A673 (cell line): ENCODE measurements at regions not wholly inside any gene's neighbourhood (a gene's known extent, or its start where the extent isn't known, plus 50 kb on each side); places are given as distances from the start of the nearest gene placed in this dataset.

Experiments used
- BruUV-seq: library from RNA; stranded (reverse); fragments of 400-500 nt; replicated peaks from 2 replicates; lab custom pipeline; 2021; lab: Mats Ljungman, UMichigan
- CTCF ChIA-PET: fragments of 300-600 bp; sonication (Branson Sonifier 250); formaldehyde crosslinking; loops from one replicate; lab custom pipeline; 2022; ENCODE audit warnings: antibody characterized with exemption; lab: Charles Lee
- POLR2A ChIA-PET: fragments of 300-600 bp; sonication (Branson Sonifier 250); formaldehyde crosslinking; loops from one replicate; lab custom pipeline; 2022; ENCODE audit warnings: antibody characterized with exemption; ENCODE audit not compliant: low non-redundant PET; lab: Charles Lee
- DNase-seq: peaks from one replicate; pipeline ENCODE4 v3.0.0-alpha.2; 2015; ENCODE audit warnings: low spot score
- H3K27ac ChIP-seq: fragments of 200-600 bp; sonication (generic); 2 replicates; pipeline ENCODE4 v1.5.1; 2016; ENCODE audit warnings: mixed run types, low read depth, mild to moderate bottlenecking, mixed read lengths, antibody characterized with exemption, low read length; ENCODE audit not compliant: poor library complexity, severe bottlenecking
- H3K27me3 ChIP-seq: fragments of 200-600 bp; sonication (generic); replicated peaks from 2 replicates; pipeline ENCODE4 v1.6.1; 2017; ENCODE audit warnings: mixed run types, low read depth, mild to moderate bottlenecking, mixed read lengths, antibody characterized with exemption, low read length; ENCODE audit not compliant: insufficient read depth, poor library complexity
- H3K36me3 ChIP-seq: fragments of 200-600 bp; sonication (generic); 2 replicates; pipeline ENCODE4 v1.6.1; 2016; ENCODE audit warnings: mixed run types, mild to moderate bottlenecking, mixed read lengths, antibody characterized with exemption, low read length; ENCODE audit not compliant: insufficient read depth, poor library complexity, severe bottlenecking
- H3K4me1 ChIP-seq: fragments of 200-600 bp; sonication (generic); 2 replicates; pipeline ENCODE4 v1.6.1; 2017; ENCODE audit warnings: mixed run types, mild to moderate bottlenecking, mixed read lengths, antibody characterized with exemption, low read length; ENCODE audit not compliant: insufficient read depth, poor library complexity, severe bottlenecking
- H3K4me3 ChIP-seq: fragments of 200-600 bp; sonication (generic); 2 replicates; pipeline ENCODE4 v1.5.1; 2016; ENCODE audit warnings: low read depth, mixed run types, mild to moderate bottlenecking, mixed read lengths, low read length; ENCODE audit not compliant: poor library complexity, severe bottlenecking
- H3K9me3 ChIP-seq: fragments of 200-600 bp; sonication (generic); 2 replicates; pipeline ENCODE4 v1.6.1; 2016; ENCODE audit warnings: mixed run types, low read depth, mild to moderate bottlenecking, mixed read lengths, antibody characterized with exemption, low read length; ENCODE audit not compliant: poor library complexity, severe bottlenecking
- CTCF ChIP-seq: fragments of 300-800, 200-600 bp; sonication (generic); conservative IDR thresholded peaks from 2 replicates; pipeline ENCODE4 v1.5.1; 2017; ENCODE audit warnings: low read depth, mild to moderate bottlenecking, antibody characterized with exemption, low read length, moderate library complexity, mixed read lengths
- EZH2 ChIP-seq: fragments of 200-600 bp; sonication (generic); IDR thresholded peaks from 2 replicates; pipeline ENCODE4 v1.6.1; 2017; ENCODE audit warnings: borderline replicate concordance, low read depth, mild to moderate bottlenecking, mixed read lengths, antibody characterized with exemption, low read length; ENCODE audit not compliant: poor library complexity, severe bottlenecking
- intact Hi-C: fragments of 100-400 bp; cut with micrococcal nuclease; formaldehyde crosslinking; loops from one replicate; pipeline ENCODE4 v1.10.0; 2022; ENCODE audit not compliant: unreplicated experiment

GRCh38 chr1:191671236-191671635, 487.0 kb upstream of the RGS18 start:
- DNase-seq = no peak
- Histone ChIP-seq H3K36me3 (no peaks in the 10 kb centered on the region), H3K4me1 (no peaks in the 10 kb centered on the region), H3K27ac (no peak overlapping the region), H3K9me3 (no peaks in the 10 kb centered on the region), H3K4me3 (no peak overlapping the region), H3K27me3 (no peaks in the 10 kb centered on the region)
- TF ChIP-seq CTCF = no peak
- TF ChIP-seq EZH2 = no peak
- POLR2A ChIA-PET = no interaction called here
- intact Hi-C loops = no loop called here
- BruUV-seq = no TSS peak
- CTCF ChIA-PET = no interaction called here

- BruUV-seq = no TSS peak
- no peak for DNase-seq
- no peak for TF ChIP-seq CTCF
- no peak for TF ChIP-seq EZH2
- H3K4me3 ChIP-seq = no peak overlapping the region
- H3K9me3 ChIP-seq = no peaks in the 10 kb centered on the region
- ChIA-PET CTCF (no interaction called here), POLR2A (no interaction called here)
- H3K27me3 ChIP-seq = no peaks in the 10 kb centered on the region
- no peaks in the 10 kb centered on the region for H3K36me3 ChIP-seq
- no peak overlapping the region for H3K27ac ChIP-seq
- intact Hi-C loops = no loop called here
- no peaks in the 10 kb centered on the region for H3K4me1 ChIP-seq
Measured at GRCh38 chr1:191674626-191675179, 483.6 kb upstream of the RGS18 start.

- no peak overlapping the region for H3K27ac ChIP-seq
- CTCF ChIA-PET = no interaction called here
- no peak for DNase-seq
- H3K9me3 ChIP-seq = no peaks in the 10 kb centered on the region
- no peaks in the 10 kb centered on the region for H3K4me1 ChIP-seq
- POLR2A ChIA-PET = no interaction called here
- no peaks in the 10 kb centered on the region for H3K27me3 ChIP-seq
- TF ChIP-seq CTCF (no peak), EZH2 (no peak)
- intact Hi-C loops = no loop called here
- no peaks in the 10 kb centered on the region for H3K36me3 ChIP-seq
- no TSS peak for BruUV-seq
- H3K4me3 ChIP-seq = no peak overlapping the region
Measured at GRCh38 chr1:191675856-191676783, 482.1 kb upstream of the RGS18 start.
